GM12892 (cell line): ENCODE measurements at regions not wholly inside any gene's neighbourhood (a gene's known extent, or its start where the extent isn't known, plus 50 kb on each side); places are given as distances from the start of the nearest gene placed in this dataset.
"Not testable (repeated sequence)": the region's sequence is repeated elsewhere in the genome, so short reads cannot be mapped to it uniquely, and the experiment has no call there.

ENCODE experiments used
- DNase-seq: peaks from one replicate; pipeline ENCODE4 v3.0.0; 2011; ENCODE audit not compliant: insufficient read length
- FAIRE-seq: peaks from 2 replicates; lab custom pipeline; 2011; peaks lifted over from hg19 to GRCh38; lab: Jason Lieb, UNC
- POLR2A ChIP-seq: IDR thresholded peaks from 2 replicates; pipeline ENCODE4 v1.6.1; 2011; ENCODE audit warnings: low read depth, low read length, control low read depth
- POLR2AphosphoS5 ChIP-seq: IDR thresholded peaks from 2 replicates; pipeline ENCODE4 v1.6.1; 2011; ENCODE audit warnings: low read depth, low read length, control low read depth
- TAF1 ChIP-seq: IDR thresholded peaks from 2 replicates; pipeline ENCODE4 v1.6.1; 2011; ENCODE audit warnings: low read depth, mild to moderate bottlenecking, control low read depth, low read length, borderline replicate concordance

DNA sequence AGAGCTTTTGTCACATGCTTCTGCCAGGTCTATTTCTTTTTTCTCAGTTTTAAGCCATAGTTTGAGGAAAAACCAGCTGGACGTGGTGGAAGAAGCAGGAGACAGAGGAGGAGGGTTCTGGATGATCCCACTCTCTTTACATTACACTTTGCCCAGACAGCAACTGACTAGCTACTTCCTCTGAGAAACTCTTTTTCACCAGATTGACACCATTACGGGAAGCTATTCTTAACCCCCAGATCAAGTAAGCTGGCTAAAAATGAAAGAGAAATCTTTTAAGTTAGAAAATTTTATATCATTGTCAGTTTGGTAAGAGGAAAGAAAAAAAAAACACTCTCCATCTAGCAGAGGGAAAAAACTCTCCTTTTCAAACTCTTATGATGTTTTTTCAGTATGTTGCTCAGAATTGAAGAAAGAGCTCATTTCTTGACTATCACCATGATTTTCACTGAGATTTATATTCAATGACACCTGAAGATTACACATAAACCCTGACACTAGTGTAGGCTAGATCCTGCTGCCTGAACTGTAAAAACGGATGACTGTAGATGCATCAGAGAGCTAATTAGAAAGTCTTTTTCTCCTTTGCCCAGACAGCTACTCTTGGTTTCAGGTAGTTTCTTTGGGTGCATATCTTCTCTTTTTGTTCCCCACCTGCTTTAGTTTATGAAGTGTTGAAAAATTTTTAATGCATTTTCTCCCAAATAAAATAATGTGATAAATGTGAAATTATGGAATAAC lies 203.1 kb downstream of the TFEC start:
- no peak for TF ChIP-seq POLR2AphosphoS5
- TF ChIP-seq POLR2A: no peak
- no peak for TF ChIP-seq TAF1
- DNase-seq (no peak), FAIRE-seq (peak; percentile 58)

GRCh38 chr7:115825456-115826115 lies 205.0 kb downstream of the TFEC start:
- FAIRE-seq: no peak
- DNase-seq: no peak
- TF ChIP-seq POLR2A (no peak), TAF1 (no peak), POLR2AphosphoS5 (no peak)

- no peak for FAIRE-seq
- no peak for TF ChIP-seq POLR2A
- no peak for TF ChIP-seq TAF1
- no peak for TF ChIP-seq POLR2AphosphoS5
- DNase-seq: no peak
Observed at GRCh38 chr7:115822801-115823200, 207.8 kb downstream of the TFEC start.

DNA sequence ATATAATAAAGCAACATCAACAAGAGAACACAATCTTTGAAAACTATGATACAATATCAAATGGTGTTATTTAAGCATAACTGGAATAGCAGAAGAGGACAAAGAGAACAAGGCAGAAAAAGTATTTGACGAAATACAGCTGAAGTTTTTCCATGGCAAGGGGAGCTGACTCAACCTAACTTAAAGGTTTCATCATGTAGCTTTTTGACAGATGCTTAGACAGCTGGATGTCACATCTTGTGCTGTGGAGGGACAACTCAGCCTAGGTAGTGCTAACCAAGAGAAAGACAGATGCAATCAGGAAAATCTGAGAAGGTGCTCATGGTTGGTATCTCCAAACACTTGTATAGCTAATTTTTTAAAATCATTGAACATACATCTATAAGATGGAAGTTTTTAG lies 208.2 kb downstream of the TFEC start:
- TF ChIP-seq TAF1 (no peak), POLR2AphosphoS5 (no peak), POLR2A (no peak)
- no peak for DNase-seq
- FAIRE-seq: no peak

GRCh38 chr7:115816318-115816974 lies 214.1 kb downstream of the TFEC start:
- no peak for DNase-seq
- FAIRE-seq: no peak
- TF ChIP-seq TAF1 (no peak), POLR2A (no peak), POLR2AphosphoS5 (no peak)

GRCh38 chr7:115812794-115813193 lies 217.8 kb downstream of the TFEC start:
- TF ChIP-seq POLR2A (no peak), POLR2AphosphoS5 (no peak), TAF1 (no peak)
- DNase-seq (no peak), FAIRE-seq (no peak)

- TF ChIP-seq TAF1 (no peak), POLR2A (no peak)
- no peak for FAIRE-seq
Observed at GRCh38 chr7:115805458-115805857, 225.1 kb downstream of the TFEC start.

GRCh38 chr7:115802415-115802814 lies 228.1 kb downstream of the TFEC start:
- FAIRE-seq (no peak), DNase-seq (no peak)
- TF ChIP-seq TAF1: no peak

More at GRCh38 chr7:115805458-115805857, 225.1 kb downstream of the TFEC start:
- no peak for DNase-seq

- DNase-seq: no peak
- FAIRE-seq: no peak
- no peak for TF ChIP-seq POLR2AphosphoS5
- TF ChIP-seq POLR2A: no peak
- TF ChIP-seq TAF1: no peak
Observed at GRCh38 chr7:115799430-115799829, 231.1 kb downstream of the TFEC start.

- no peak for DNase-seq
- no peak for FAIRE-seq
- TF ChIP-seq POLR2A (no peak), TAF1 (no peak), POLR2AphosphoS5 (no peak)
Observed at GRCh38 chr7:115793958-115794702, 236.4 kb downstream of the TFEC start.

- no peak for TF ChIP-seq TAF1
- no peak for TF ChIP-seq POLR2AphosphoS5
- no peak for TF ChIP-seq POLR2A
- FAIRE-seq: no peak
Observed at GRCh38 chr7:115789901-115790300, 240.7 kb downstream of the TFEC start.

DNA sequence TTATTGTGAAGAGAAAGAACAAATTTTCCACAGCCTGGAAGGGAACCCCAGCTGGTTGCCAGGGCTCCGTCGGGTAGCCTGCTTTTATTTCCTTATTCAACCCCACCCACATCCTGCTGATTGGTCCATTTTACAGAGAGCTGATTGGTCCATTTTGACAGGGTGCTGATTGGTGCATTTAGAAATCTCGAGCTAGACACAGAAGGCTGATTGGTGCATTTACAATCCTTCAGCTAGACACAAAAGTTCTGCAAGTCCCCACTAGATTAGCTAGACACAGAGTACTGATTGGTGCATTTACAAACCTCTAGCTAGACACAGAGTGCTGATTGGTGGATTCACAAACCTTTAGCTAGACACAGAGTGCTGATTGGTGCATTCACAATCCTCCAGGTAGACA lies 241.1 kb downstream of the TFEC start:
- not testable (repeated sequence) for DNase-seq, FAIRE-seq

More at GRCh38 chr7:115789901-115790300, 240.7 kb downstream of the TFEC start:
- no peak for DNase-seq
